Gastroesophageal sphincter (tissue), 4 donors: ENCODE measurements at regions not wholly inside any gene's neighbourhood (a gene's known extent, or its start where the extent isn't known, plus 50 kb on each side); places are given as distances from the start of the nearest gene placed in this dataset.

Experiments used
- ATAC-seq: fragments of 150-250 bp; one replicate; pipeline ENCODE4 v1.9.1; 2016; ENCODE audit warnings: mild to moderate bottlenecking, moderate library complexity
- H3K27ac ChIP-seq, 4 donors: fragments of 200-600 bp; sonication (generic) in 3 of 4; 1 replicate in 3 of 4; 2 replicates in 1 of 4; pipeline ENCODE4 v1.5.1; 2016 to 2019
- H3K27me3 ChIP-seq: fragments of 200-600 bp; sonication (generic); one replicate; pipeline ENCODE4 v1.5.1; 2019
- H3K36me3 ChIP-seq, 2 donors: fragments of 200-600 bp; sonication (generic); one replicate each; pipeline ENCODE4 v1.5.1; 2019; ENCODE audit warnings: control low read depth in 1 of 2
- H3K4me1 ChIP-seq, 3 donors: fragments of 200-600 bp; sonication (generic); 1 replicate in 2 of 3; 2 replicates in 1 of 3; pipeline ENCODE4 v1.5.1; 2016 to 2019; ENCODE audit warnings: control low read depth in 2 of 3
- H3K4me3 ChIP-seq, 2 donors: fragments of 200-600 bp; sonication (generic); one replicate each; pipeline ENCODE4 v1.5.1; 2019; ENCODE audit warnings: mild to moderate bottlenecking in 1 of 2, moderate library complexity in 1 of 2
- H3K9me3 ChIP-seq, 3 donors: fragments of 200-600 bp; sonication (generic); one replicate each; pipeline ENCODE4 v1.5.1; 2017 to 2019; ENCODE audit warnings: control low read depth in 2 of 3
- EP300 ChIP-seq: sonication (generic); formaldehyde crosslinking; IDR thresholded peaks from one replicate; pipeline ENCODE4 v1.6.1; 2017; ENCODE audit warnings: antibody characterized with exemption, mild to moderate bottlenecking
- POLR2A ChIP-seq, 2 donors: fragments of 450-650 bp; IDR thresholded peaks; one replicate each; pipeline ENCODE4 v1.6.1; 2017; ENCODE audit warnings: antibody characterized with exemption in 2 of 2, mild to moderate bottlenecking in 2 of 2, moderate library complexity in 1 of 2
- POLR2AphosphoS5 ChIP-seq: sonication (generic); formaldehyde crosslinking; IDR thresholded peaks from one replicate; pipeline ENCODE4 v1.6.1; 2017; ENCODE audit warnings: antibody characterized with exemption
- WGBS, 2 donors: methylation state at CpG; one replicate each; pipeline ENCODE4 v1.1.5; 2018; ENCODE audit warnings: low coverage in 1 of 2; 5-methylcytosine and 5-hydroxymethylcytosine counted together
- TF ChIP-seq, protein P1 (sequence below), 4 experiments: fragments of 200-600 bp in 2 of 4; fragments of 450-650 bp in 2 of 4; sonication (generic) in 1 of 4; IDR thresholded peaks; one replicate each; pipeline ENCODE4 v1.5.1; 2017 to 2019; ENCODE audit warnings: antibody characterized with exemption in 4 of 4, mild to moderate bottlenecking in 2 of 4, moderate library complexity in 2 of 4

DNA sequence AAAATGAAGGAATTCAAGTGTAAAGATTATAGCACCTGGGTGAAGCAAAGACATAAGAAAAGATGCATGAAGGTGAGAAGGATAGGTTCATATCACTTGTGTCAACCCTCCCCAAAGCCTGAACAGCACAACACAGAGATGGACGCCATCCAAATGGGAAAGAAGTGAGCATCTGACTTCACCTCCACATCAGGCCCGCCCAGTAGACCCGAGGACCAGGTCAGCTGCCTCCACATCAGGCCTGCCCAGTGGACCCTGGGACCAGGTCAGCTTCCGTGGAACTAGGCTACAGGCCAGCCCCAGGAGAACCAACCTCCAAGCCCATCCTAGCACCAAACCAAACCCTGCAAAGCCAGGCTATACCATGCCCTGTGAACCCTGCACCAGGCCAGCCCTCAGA lies 862.9 kb downstream of the UQCRFS1 start:
- TF ChIP-seq POLR2A (IDR thresholded peaks at IDR 0.05) (no peak), POLR2AphosphoS5 (no peak), EP300 (no peak)
- TF ChIP-seq, protein P1, sequence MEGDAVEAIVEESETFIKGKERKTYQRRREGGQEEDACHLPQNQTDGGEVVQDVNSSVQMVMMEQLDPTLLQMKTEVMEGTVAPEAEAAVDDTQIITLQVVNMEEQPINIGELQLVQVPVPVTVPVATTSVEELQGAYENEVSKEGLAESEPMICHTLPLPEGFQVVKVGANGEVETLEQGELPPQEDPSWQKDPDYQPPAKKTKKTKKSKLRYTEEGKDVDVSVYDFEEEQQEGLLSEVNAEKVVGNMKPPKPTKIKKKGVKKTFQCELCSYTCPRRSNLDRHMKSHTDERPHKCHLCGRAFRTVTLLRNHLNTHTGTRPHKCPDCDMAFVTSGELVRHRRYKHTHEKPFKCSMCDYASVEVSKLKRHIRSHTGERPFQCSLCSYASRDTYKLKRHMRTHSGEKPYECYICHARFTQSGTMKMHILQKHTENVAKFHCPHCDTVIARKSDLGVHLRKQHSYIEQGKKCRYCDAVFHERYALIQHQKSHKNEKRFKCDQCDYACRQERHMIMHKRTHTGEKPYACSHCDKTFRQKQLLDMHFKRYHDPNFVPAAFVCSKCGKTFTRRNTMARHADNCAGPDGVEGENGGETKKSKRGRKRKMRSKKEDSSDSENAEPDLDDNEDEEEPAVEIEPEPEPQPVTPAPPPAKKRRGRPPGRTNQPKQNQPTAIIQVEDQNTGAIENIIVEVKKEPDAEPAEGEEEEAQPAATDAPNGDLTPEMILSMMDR (IDR thresholded peaks at IDR 0.05) = no peak
- no peaks in the 10 kb centered on the region for H3K4me1 ChIP-seq
- ATAC-seq = no peak
- peaks cover 0 to 14% (median 0%) of the 10 kb centered on the region in 3 donors for H3K9me3 ChIP-seq
- H3K27ac ChIP-seq = no peak overlapping the region
- H3K27me3 ChIP-seq = no peaks in the 10 kb centered on the region
- WGBS, 2 donors = 94% methylated on average over 2 of the region's 4 CpGs; no CpG with 5 or more reads in 1 of the 2 donors
- no peak overlapping the region for H3K4me3 ChIP-seq
- H3K36me3 ChIP-seq = no peaks in the 10 kb centered on the region

DNA sequence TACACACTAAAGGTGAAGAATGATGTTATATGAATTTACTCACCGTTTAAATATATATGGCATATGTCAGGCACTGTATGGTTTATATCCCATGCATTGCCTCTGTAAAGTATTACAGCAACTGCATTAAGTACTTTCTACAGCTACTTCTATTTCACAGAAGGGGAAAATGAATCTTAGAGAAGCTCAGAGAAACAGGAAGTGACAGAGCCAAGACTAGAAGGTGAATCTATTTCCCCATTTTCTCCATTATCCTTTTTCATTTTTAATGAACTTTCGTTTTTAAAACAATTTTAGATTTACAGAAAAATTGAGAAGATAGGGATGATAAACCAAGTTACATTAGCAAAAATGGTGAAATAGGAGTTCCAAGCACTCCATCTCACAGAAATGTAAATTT lies 863.3 kb downstream of the UQCRFS1 start:
- no peak for TF ChIP-seq POLR2A (IDR thresholded peaks at IDR 0.05)
- no peak for TF ChIP-seq POLR2AphosphoS5
- TF ChIP-seq, protein P1 (IDR thresholded peaks at IDR 0.05) = no peak
- no peak for TF ChIP-seq EP300
- Histone ChIP-seq H3K27me3 (no peaks in the 10 kb centered on the region), H3K36me3 (no peaks in the 10 kb centered on the region), H3K27ac (no peak overlapping the region), H3K9me3 (peaks cover 0 to 14% (median 0%) of the 10 kb centered on the region in 3 donors), H3K4me1 (no peaks in the 10 kb centered on the region), H3K4me3 (no peak overlapping the region)
- ATAC-seq = no peak
- 45 to 54% methylated on average over 2 of the region's 2 CpGs for WGBS, 2 donors

DNA sequence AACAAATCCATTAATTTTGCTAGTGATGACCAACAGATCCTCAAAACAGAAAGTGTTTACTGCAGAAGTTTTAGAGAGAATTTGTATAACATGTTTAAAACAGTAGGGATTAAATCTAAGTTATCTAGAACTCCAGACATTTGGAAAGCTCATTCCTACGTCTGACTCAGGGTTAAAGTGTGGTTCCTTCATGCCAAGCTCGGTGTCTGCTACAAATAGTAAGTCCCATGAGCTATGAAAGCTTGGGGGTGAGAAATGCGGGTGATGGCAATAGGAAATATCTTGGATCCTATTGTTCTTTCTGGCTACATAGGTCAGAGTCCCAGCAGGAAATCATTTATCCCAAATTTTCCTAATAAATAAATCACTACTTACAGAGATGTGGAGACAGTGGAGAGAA lies 867.1 kb downstream of the UQCRFS1 start:
- no peak overlapping the region for H3K4me3 ChIP-seq
- no peak overlapping the region for H3K27ac ChIP-seq
- no peaks in the 10 kb centered on the region for H3K36me3 ChIP-seq
- no peaks in the 10 kb centered on the region for H3K4me1 ChIP-seq
- no peak for TF ChIP-seq EP300
- TF ChIP-seq, protein P1 (IDR thresholded peaks at IDR 0.05) = no peak
- TF ChIP-seq POLR2A (IDR thresholded peaks at IDR 0.05) = no peak
- WGBS, 2 donors = 48 to 69% methylated on average over 3 of the region's 3 CpGs
- no peak for ATAC-seq
- no peaks in the 10 kb centered on the region for H3K9me3 ChIP-seq
- H3K27me3 ChIP-seq = peaks cover 3% of the 10 kb centered on the region

DNA sequence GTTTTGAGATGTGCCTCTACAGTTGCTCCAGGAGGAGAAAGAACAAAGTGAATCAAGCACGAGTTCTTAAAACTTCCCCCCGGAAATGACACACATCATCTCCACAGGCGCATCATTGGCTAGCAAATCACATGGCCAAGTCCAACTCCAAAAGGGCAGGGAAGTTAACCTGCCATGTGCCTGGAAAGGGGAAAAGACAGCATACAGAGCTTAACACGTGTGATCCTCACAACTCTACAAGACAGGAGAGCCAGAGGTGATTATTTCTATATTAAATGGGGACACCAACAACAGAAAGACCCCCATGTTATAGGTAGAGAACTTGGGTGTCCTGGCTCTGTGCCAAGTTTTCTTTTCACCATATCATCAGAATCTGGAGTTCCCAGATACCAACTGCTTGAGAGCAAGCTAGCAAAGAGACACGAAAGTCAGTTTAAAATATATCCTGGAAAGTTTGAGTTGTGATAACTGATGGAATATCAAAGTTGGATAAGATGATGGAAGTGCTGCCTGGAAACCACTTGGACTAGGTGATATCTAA lies 871.1 kb downstream of the UQCRFS1 start:
- no peak for TF ChIP-seq POLR2AphosphoS5
- no peak for TF ChIP-seq POLR2A (IDR thresholded peaks at IDR 0.05)
- TF ChIP-seq, protein P1 (IDR thresholded peaks at IDR 0.05) = no peak
- no peak for TF ChIP-seq EP300
- no peak for ATAC-seq
- Histone ChIP-seq H3K4me3 (no peak overlapping the region), H3K4me1 (no peaks in the 10 kb centered on the region), H3K9me3 (peaks cover 0 to 26% (median 0%) of the 10 kb centered on the region in 3 donors), H3K27me3 (peaks cover 3% of the 10 kb centered on the region), H3K36me3 (no peaks in the 10 kb centered on the region), H3K27ac (no peak overlapping the region)
- 86 to 92% methylated on average over 4 to 5 of the region's 5 CpGs for WGBS, 2 donors

DNA sequence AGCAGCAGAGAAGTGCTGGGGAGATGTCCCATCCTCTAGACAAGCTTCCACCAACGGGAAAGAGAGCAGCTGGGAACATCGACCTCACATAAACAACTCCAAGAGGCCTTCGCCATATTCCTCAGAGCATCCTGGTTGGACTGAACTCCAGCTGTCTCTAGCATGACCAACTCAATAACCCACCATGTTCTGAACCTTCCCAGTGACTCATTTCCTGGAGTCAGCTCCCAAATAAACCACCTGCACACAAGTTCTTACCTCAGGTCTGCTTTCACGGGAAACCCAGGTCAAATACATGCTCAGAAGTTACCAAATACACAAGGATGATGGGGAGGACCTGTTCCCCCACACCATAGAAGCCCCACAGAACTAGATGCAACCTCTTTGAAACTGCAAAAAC lies 878.5 kb downstream of the UQCRFS1 start:
- Histone ChIP-seq H3K9me3 (peaks cover 0 to 22% (median 0%) of the 10 kb centered on the region in 3 donors), H3K27me3 (no peaks in the 10 kb centered on the region), H3K4me1 (no peaks in the 10 kb centered on the region), H3K27ac (no peak overlapping the region), H3K4me3 (no peak overlapping the region), H3K36me3 (no peaks in the 10 kb centered on the region)
- WGBS, 2 donors = 46 to 54% methylated on average over 3 to 4 of the region's 4 CpGs
- ATAC-seq = no peak
- no peak for TF ChIP-seq EP300
